ENCODE measurements at regions not wholly inside any gene's neighbourhood (a gene's known extent, or its start where the extent isn't known, plus 50 kb on each side); places are given as distances from the start of the nearest gene placed in this dataset.

GRCh38 chr3:152038490-152038889 is 165.0 kb downstream of the SUCNR1 start:
- H3K79me2 ChIP-seq (ENCODE audit: control insufficient read depth, low read length): no peaks in the 10 kb centered on the region
- no peak for TF ChIP-seq CTCF (IDR thresholded peaks at IDR 0.05; ENCODE audit: low read depth, low read length, poor library complexity, severe bottlenecking)

GRCh38 chr3:152039887-152040286 is 166.4 kb downstream of the SUCNR1 start:
- Histone ChIP-seq H3K79me2 (ENCODE audit: control insufficient read depth, low read length) (no peaks in the 10 kb centered on the region), H3K4me2 (ENCODE audit: low read length) (no peak overlapping the region), H3K27ac (ENCODE audit: low read depth, low read length) (no peak overlapping the region)

More at GRCh38 chr3:152038490-152038889, 165.0 kb downstream of the SUCNR1 start:
- Histone ChIP-seq H3K36me3 (ENCODE audit: control insufficient read depth, low read length) (no peaks in the 10 kb centered on the region), H3K27ac (ENCODE audit: low read depth, low read length) (no peak overlapping the region), H3K9me2 (replicated peaks; ENCODE audit: control insufficient read depth, low read length) (no peaks in the 10 kb centered on the region), H3F3A (ENCODE audit: control insufficient read depth, insufficient read depth) (no peaks in the 10 kb centered on the region), H4K20me1 (ENCODE audit: control insufficient read depth, insufficient read depth, low read depth, low read length) (no peaks in the 10 kb centered on the region), H3K4me1 (ENCODE audit: control insufficient read depth, low read length) (no peaks in the 10 kb centered on the region), H3K4me2 (ENCODE audit: low read length) (no peak overlapping the region), H3K27me3 (ENCODE audit: control insufficient read depth, low read length) (no peaks in the 10 kb centered on the region), H3K9me3 (ENCODE audit: control insufficient read depth, insufficient read depth, low read length) (peaks cover 8% of the 10 kb centered on the region; the same call in 1 of the 2 replicates), H3K4me3 (ENCODE audit: low read length) (no peak overlapping the region)

GRCh38 chr3:152040319-152040718 is 166.9 kb downstream of the SUCNR1 start:
- H3K79me2 ChIP-seq (ENCODE audit: control insufficient read depth, low read length): no peaks in the 10 kb centered on the region
- H3K9me3 ChIP-seq (ENCODE audit: control insufficient read depth, insufficient read depth, low read length): peaks cover 8% of the 10 kb centered on the region; the same call in 1 of the 2 replicates
- no peak overlapping the region for H3K4me3 ChIP-seq (ENCODE audit: low read length)
- H3K27me3 ChIP-seq (ENCODE audit: control insufficient read depth, low read length): no peaks in the 10 kb centered on the region
- H3K27ac ChIP-seq (ENCODE audit: low read depth, low read length): no peak overlapping the region
- H3K36me3 ChIP-seq (ENCODE audit: control insufficient read depth, low read length): no peaks in the 10 kb centered on the region
- H3K9me2 ChIP-seq (replicated peaks; ENCODE audit: control insufficient read depth, low read length): no peaks in the 10 kb centered on the region
- TF ChIP-seq EZH2phosphoT487 (IDR thresholded peaks at IDR 0.05; ENCODE audit: borderline replicate concordance, low read length) (no peak), CTCF (IDR thresholded peaks at IDR 0.05; ENCODE audit: low read depth, low read length, poor library complexity, severe bottlenecking) (no peak)
- H3K4me2 ChIP-seq (ENCODE audit: low read length): no peak overlapping the region
- no peaks in the 10 kb centered on the region for H3K4me1 ChIP-seq (ENCODE audit: control insufficient read depth, low read length)
- H3F3A ChIP-seq (ENCODE audit: control insufficient read depth, insufficient read depth): no peaks in the 10 kb centered on the region
- no peaks in the 10 kb centered on the region for H4K20me1 ChIP-seq (ENCODE audit: control insufficient read depth, insufficient read depth, low read depth, low read length)

More at GRCh38 chr3:152039887-152040286, 166.4 kb downstream of the SUCNR1 start:
- H3K27me3 ChIP-seq (ENCODE audit: control insufficient read depth, low read length): no peaks in the 10 kb centered on the region
- H3K9me2 ChIP-seq (replicated peaks; ENCODE audit: control insufficient read depth, low read length): no peaks in the 10 kb centered on the region
- no peaks in the 10 kb centered on the region for H3K36me3 ChIP-seq (ENCODE audit: control insufficient read depth, low read length)
- peaks cover 8% of the 10 kb centered on the region; the same call in 1 of the 2 replicates for H3K9me3 ChIP-seq (ENCODE audit: control insufficient read depth, insufficient read depth, low read length)
- H3K4me3 ChIP-seq (ENCODE audit: low read length): no peak overlapping the region
- TF ChIP-seq EZH2phosphoT487 (IDR thresholded peaks at IDR 0.05; ENCODE audit: borderline replicate concordance, low read length): no peak
- no peak for TF ChIP-seq CTCF (IDR thresholded peaks at IDR 0.05; ENCODE audit: low read depth, low read length, poor library complexity, severe bottlenecking)
- H3F3A ChIP-seq (ENCODE audit: control insufficient read depth, insufficient read depth): no peaks in the 10 kb centered on the region
- H4K20me1 ChIP-seq (ENCODE audit: control insufficient read depth, insufficient read depth, low read depth, low read length): no peaks in the 10 kb centered on the region
- H3K4me1 ChIP-seq (ENCODE audit: control insufficient read depth, low read length): no peaks in the 10 kb centered on the region
